GM04504 (cell line): ENCODE measurements at regions not wholly inside any gene's neighbourhood (a gene's known extent, or its start where the extent isn't known, plus 50 kb on each side); places are given as distances from the start of the nearest gene placed in this dataset.
"Not testable (repeated sequence)": the region's sequence is repeated elsewhere in the genome, so short reads cannot be mapped to it uniquely, and the experiment has no call there.

Source experiments
- DNase-seq: peaks from one replicate; pipeline ENCODE4 v3.0.0-alpha.2; 2012; ENCODE audit warnings: low read depth

- DNase-seq, result no peak
These were observed 646.0 kb upstream of the TMPRSS15 start for GRCh38 chr21:19049567-19049966.

GRCh38 chr21:19065164-19065563 lies 661.6 kb upstream of the TMPRSS15 start:
- DNase-seq, result no peak

- no peak for DNase-seq
These were observed 672.4 kb upstream of the TMPRSS15 start for GRCh38 chr21:19076031-19076430.

- DNase-seq, result no peak
These were observed 706.1 kb upstream of the TMPRSS15 start for GRCh38 chr21:19109694-19110093.

GRCh38 chr21:19119259-19119658 lies 715.7 kb upstream of the TMPRSS15 start:
- DNase-seq, result not testable (repeated sequence)

- DNase-seq, result no peak
These were observed 717.0 kb upstream of the TMPRSS15 start for GRCh38 chr21:19120591-19120990.

GRCh38 chr21:19122356-19122755 lies 718.8 kb upstream of the TMPRSS15 start:
- no peak for DNase-seq

GRCh38 chr21:19123053-19123452 lies 719.5 kb upstream of the TMPRSS15 start:
- no peak for DNase-seq

- DNase-seq, result no peak
These were observed 719.9 kb upstream of the TMPRSS15 start for GRCh38 chr21:19123525-19123924.

GRCh38 chr21:19124691-19125090 lies 721.1 kb upstream of the TMPRSS15 start:
- no peak for DNase-seq

GRCh38 chr21:19130379-19131028 lies 726.9 kb upstream of the TMPRSS15 start:
- DNase-seq, result no peak

GRCh38 chr21:19141511-19141910 lies 737.9 kb upstream of the TMPRSS15 start:
- DNase-seq, result no peak

GRCh38 chr21:19145682-19146293 lies 742.2 kb upstream of the TMPRSS15 start:
- DNase-seq, result no peak

- no peak for DNase-seq
These were observed 744.5 kb upstream of the TMPRSS15 start for GRCh38 chr21:19148056-19148455.

- no peak for DNase-seq
These were observed 768.0 kb upstream of the TMPRSS15 start for GRCh38 chr21:19171585-19171984.

- DNase-seq, result no peak
These were observed 778.1 kb upstream of the TMPRSS15 start for GRCh38 chr21:19181604-19182140.

GRCh38 chr21:19197950-19198349 lies 794.4 kb upstream of the TMPRSS15 start:
- DNase-seq, result no peak

GRCh38 chr21:19198801-19199200 lies 795.2 kb upstream of the TMPRSS15 start:
- no peak for DNase-seq

GRCh38 chr21:19218163-19218562 lies 814.6 kb upstream of the TMPRSS15 start:
- no peak for DNase-seq

GRCh38 chr21:19224090-19224489 lies 820.5 kb upstream of the TMPRSS15 start:
- DNase-seq, result no peak

GRCh38 chr21:19228226-19228625 lies 824.6 kb upstream of the TMPRSS15 start:
- no peak for DNase-seq

GRCh38 chr21:19233841-19234240 lies 830.3 kb upstream of the TMPRSS15 start:
- not testable (repeated sequence) for DNase-seq

- no peak for DNase-seq
These were observed 832.6 kb upstream of the TMPRSS15 start for GRCh38 chr21:19236209-19236608.

- no peak for DNase-seq
These were observed 834.0 kb upstream of the TMPRSS15 start for GRCh38 chr21:19237608-19238007.
